ENCODE measurements at regions not wholly inside any gene's neighbourhood (a gene's known extent, or its start where the extent isn't known, plus 50 kb on each side); places are given as distances from the start of the nearest gene placed in this dataset.

- DNase-seq = no peak
Measured at GRCh38 chr13:22063416-22064124, 392.7 kb downstream of the FGF9 start.

GRCh38 chr13:22064854-22065620 lies 394.2 kb downstream of the FGF9 start:
- DNase-seq = no peak

- no peak for DNase-seq
Measured at GRCh38 chr13:22073718-22074117, 402.8 kb downstream of the FGF9 start.

- no peak for DNase-seq
Measured at GRCh38 chr13:22074403-22074802, 403.5 kb downstream of the FGF9 start.

DNA sequence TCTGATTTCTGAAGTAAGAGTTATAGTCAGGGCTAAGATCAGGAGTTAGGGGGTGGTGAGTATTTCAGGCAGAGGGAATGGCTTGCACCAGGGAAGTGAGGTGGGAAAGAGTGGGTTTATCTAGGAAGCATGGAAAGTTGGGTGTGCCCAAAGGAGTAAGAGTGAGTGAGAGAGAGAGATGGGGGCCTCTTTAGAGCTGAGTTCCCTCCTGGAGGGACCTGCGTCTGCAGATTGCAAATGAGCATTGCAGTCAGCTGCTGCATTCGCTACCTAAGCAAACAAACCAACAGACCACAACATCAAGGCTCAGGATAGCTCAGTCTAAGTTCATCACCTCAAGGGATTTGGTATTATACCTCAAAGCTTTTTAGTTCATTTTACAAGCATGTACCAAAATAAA lies 405.8 kb downstream of the FGF9 start:
- no peak for DNase-seq

- no peak for DNase-seq
Measured at GRCh38 chr13:22077205-22077683, 406.4 kb downstream of the FGF9 start.

GRCh38 chr13:22077764-22078163 lies 406.9 kb downstream of the FGF9 start:
- no peak for DNase-seq

DNA sequence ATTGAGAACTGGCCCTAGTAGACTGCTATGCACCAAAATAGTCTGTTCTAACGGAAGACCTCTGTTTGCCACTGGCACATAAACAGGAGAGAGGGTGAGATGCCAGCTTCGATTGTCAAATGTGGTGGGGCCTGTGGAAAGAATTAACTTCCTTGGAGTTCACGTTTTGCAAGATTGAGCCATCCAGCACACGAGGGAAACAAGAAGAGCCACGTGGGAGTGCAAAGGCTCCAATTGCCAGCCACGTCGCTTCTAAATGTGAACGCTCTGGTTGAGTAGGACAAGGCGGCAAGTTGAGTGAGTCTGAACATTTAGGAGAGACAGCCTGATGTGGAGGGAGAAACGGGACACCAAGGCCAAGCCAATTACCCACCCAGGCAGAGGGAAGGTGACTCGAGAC lies 409.1 kb downstream of the FGF9 start:
- no peak for DNase-seq

DNA sequence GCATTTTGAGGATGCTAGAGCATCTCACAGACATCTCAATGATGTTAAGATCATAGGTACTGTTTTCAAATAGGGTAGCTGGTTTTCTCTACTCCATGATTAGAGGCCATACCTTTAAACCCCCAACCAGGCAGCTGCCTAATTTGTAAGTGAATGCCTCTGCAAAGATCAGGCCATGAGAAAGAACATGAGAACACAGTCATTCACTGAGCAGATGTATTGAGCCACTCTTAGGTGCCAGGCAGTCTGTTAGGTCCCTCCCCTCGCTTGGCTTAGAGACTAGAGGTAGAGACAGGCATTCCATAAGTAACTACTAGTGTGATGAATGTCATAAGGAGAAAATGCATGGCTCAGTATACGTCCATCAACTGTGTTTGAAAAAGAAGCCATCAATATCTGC lies 410.0 kb downstream of the FGF9 start:
- DNase-seq = no peak

DNA sequence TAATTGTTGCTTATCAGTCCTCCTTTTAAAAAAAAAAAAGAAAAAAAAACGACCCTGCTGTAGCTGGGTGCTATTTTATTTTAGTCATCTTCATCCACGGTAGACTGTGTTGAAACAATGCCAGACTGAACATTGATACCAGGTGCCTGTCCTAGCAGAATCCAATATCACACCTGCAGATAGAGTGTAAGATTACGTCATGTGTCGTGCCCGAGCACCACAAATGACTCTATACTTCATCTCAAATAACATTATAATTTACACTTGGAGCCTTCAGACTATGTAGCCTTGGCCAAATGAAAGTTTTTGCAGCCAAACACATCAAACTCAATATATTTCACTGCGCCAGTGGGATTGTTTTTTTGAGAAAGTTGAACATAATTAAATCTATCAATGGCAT lies 410.6 kb downstream of the FGF9 start:
- no peak for DNase-seq

- DNase-seq = no peak
Measured at GRCh38 chr13:22082030-22082429, 411.2 kb downstream of the FGF9 start.

- no peak for DNase-seq
Measured at GRCh38 chr13:22082437-22083100, 411.7 kb downstream of the FGF9 start.

DNA sequence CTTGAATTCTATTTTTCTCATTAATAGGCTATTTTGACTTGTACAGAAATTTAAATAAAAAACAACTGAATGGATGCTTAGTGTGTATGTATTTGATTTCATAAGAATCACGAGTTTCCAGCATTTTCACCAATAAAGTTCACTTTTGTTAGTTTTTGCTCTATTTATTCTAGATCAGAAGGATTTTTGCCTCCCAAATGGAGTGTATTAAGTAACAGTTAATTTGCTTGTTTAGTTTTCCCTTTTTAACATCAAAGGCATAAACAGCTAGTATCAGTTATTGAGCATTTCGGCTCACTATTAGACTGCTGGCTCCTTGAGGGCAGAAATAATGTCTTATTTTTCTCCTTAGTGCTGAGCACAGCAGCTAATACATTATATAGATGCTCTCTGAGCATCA lies 414.1 kb downstream of the FGF9 start:
- DNase-seq = no peak

DNA sequence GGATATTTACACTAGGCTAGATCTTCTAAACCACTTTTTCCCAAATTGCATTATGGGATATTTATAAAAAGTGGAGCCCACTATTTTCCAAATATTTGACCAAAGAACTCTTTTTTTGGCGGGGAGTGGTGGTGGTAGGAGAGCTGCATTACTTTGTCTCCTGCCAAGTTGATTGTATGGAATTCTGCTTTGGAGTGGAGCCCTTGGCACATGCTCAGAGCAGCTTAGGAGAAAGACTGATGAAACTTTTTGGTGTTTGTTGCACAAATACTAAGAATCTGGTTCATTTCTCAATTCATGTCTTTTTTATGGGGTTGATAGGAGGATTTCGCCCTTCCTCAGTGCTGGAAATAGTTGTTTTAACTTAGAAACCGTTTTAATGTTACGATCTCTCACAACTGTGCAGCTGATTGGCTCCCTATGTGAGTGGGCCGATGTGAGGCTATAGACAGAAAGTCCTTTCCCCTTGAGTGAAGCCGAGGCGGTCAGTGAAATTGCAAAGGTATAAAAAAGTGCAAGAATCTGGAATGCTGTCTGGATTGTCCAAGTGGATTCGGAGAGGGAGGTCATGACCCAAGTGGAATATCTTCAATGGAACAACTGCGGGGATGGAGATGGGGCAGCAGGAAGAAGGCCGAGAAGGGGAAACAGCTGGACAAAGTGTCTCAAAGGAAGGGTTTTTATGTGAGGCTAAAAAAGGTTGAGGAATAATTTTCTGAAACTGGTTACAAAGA lies 415.9 kb downstream of the FGF9 start:
- DNase-seq = no peak

DNA sequence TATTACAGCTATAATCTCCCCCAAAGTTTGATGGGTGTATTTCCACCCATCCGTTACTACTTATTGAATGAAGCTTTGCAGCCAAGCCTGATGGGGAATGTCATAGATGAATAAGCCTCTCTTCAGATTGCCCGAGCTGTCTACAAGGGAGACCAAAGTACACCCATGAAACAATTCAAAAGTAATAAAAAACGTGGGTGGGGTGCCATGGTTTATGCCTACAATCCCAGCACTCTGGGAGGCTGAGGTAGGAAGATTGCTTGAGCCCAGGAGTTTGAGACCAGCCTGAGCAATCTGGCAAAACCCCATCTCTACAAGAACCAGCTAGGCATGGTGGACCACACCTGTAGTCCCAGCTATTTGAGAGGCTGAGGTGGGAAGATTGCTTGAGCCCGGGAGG lies 419.2 kb downstream of the FGF9 start:
- DNase-seq = no peak

DNA sequence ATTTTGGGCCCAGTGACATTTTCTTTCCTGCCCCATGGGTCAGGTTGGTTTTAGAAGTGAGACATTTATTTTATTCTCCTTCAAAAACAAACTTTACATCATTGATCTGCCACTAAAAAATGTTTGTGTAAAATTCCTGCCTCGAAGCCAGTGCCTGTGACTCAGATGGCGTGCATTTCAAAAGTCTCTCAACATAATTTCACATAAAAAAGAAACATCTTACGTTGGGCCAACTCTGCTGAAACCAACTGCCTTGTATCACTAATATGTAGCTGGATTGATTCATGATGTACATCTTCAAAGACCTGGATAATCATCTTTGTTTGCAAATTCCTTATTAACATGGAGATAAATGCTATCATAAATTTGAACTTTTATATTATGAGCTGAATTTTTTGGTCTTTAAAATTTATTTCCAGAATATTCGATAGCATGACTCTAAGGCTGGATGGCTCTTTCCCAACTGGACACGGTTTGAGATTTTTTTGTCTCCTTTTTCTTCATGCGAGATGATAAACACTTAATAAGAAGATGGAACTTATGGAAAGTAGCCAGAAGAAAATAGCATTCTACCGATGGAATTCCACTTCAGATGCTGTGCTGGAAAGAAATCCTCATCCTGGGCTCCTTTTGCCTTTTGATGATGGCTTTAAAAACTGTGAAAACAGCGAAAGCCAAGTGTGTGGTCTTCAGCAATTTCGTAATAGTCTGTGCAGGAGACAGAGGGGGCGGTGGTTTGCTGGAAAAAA lies 420.5 kb downstream of the FGF9 start:
- DNase-seq = no peak

- DNase-seq = no peak
Measured at GRCh38 chr13:22091971-22092300, 421.1 kb downstream of the FGF9 start.

DNA sequence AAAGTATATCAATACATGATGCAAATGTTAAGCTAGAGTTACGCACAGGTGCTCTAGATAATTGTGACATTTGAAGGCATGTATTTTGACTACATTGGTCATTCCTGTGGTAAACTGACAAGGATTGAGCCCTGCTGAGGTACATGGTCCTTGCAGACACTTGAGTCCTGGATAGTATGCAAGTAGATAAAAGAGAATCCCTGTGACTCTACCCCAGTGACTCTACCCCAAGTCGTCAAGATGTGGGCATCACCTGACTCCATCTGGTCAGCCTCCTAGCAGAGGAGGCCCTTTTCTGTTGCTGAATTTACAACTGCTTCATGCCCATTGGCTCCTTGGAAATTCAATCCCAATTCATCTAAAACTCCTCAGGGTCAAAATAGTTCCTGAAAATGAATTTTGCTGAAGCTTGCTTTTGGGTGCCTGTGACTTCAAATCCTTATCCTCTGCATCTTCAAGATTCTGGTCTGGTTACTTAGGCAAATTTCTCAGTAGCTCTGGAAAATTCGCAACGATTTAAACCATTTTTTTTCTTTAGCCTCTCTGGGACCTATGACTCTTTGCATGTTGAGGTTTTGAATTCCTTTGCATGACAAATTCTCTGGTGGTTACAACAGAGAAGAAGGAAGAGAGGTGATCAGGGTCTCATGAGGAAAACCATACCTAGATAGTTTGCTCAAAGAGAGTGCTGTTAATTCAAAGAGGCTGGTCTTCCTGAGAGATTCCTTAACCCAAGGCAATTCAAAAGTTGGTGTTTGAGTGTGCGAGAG lies 422.1 kb downstream of the FGF9 start:
- DNase-seq = no peak

DNA sequence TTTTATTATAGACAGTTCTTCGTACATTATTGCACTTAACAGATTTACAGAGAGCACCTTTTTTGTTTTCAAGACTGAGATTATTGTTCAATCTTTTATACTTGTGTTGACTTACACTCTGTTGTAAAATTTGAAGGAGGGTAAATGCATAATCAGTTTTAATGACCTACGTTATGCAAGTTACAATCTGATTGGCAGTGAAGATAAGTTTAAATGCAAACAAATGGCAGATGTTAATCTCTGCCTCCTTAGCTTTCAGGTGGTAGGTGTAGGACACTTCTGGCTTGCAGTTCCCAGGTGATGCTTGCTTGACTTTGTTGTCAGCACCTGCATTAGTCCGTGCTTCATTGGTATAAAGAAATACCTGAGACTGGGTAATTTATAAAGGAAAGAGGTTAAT lies 424.9 kb downstream of the FGF9 start:
- DNase-seq = peak; percentile 65

- DNase-seq = no peak
Measured at GRCh38 chr13:22099585-22099984, 428.7 kb downstream of the FGF9 start.

DNA sequence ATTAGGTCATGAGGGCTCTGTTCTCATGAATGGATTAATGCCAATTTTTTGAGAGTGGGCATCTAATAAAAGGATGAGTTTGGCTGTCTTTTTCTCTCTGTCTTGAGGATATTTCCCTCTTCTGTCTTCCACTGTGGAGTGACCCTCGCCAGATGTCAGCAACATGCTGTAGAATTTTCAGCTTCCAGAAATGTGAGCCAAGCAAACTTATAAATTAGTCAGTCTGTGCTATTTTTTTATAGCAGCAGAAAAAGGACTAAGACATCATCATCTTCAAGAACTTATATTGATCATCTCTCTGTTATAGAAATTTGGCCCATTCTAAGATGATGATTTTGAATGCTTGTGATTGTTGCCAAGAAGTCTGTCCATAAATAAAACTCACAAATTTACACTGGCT lies 431.4 kb downstream of the FGF9 start:
- DNase-seq = no peak

All from DMS79 (cell line).